OCI-LY7 (cell line): ENCODE measurements at regions not wholly inside any gene's neighbourhood (a gene's known extent, or its start where the extent isn't known, plus 50 kb on each side); places are given as distances from the start of the nearest gene placed in this dataset.

ENCODE experiments used
- BruUV-seq: library from RNA; stranded (reverse); fragments of 400-500 nt; replicated peaks from 2 replicates; lab custom pipeline; 2021; lab: Mats Ljungman, UMichigan
- CTCF ChIA-PET: fragments of 300-600 bp; sonication (Branson Sonifier 250); formaldehyde crosslinking; loops from one replicate; lab custom pipeline; 2022; ENCODE audit warnings: antibody characterized with exemption; ENCODE audit not compliant: unreplicated experiment; lab: Charles Lee
- POLR2A ChIA-PET: fragments of 300-600 bp; sonication (Branson Sonifier 250); formaldehyde crosslinking; loops from one replicate; lab custom pipeline; 2022; ENCODE audit warnings: antibody characterized with exemption; lab: Charles Lee
- DNase-seq: peaks from one replicate; pipeline ENCODE4 v3.0.0-alpha.2; 2015; ENCODE audit warnings: low spot score
- H2AFZ ChIP-seq: fragments of 200-600 bp; sonication (generic), shearing (Covaris generic); 2 replicates; pipeline ENCODE4 v1.6.1; 2014; ENCODE audit warnings: mild to moderate bottlenecking, antibody characterized with exemption, low read length, moderate library complexity
- H3K27ac ChIP-seq: fragments of 200-600 bp; sonication (generic); 2 replicates; pipeline ENCODE4 v1.5.1; 2014; ENCODE audit warnings: mixed run types, low read depth, mild to moderate bottlenecking, moderate library complexity, low read length, inconsistent platforms; ENCODE audit not compliant: poor library complexity, severe bottlenecking
- H3K36me3 ChIP-seq: fragments of 200-600 bp; sonication (generic); 2 replicates; pipeline ENCODE4 v1.6.1; 2014; ENCODE audit warnings: mild to moderate bottlenecking, antibody characterized with exemption, low read length, moderate library complexity, mixed read lengths; ENCODE audit not compliant: insufficient read depth
- H3K4me1 ChIP-seq: fragments of 200-600 bp; sonication (generic); 2 replicates; pipeline ENCODE4 v1.5.1; 2014; ENCODE audit warnings: mild to moderate bottlenecking, low read length; ENCODE audit not compliant: insufficient read depth, poor library complexity, severe bottlenecking
- H3K4me2 ChIP-seq: fragments of 200-600 bp; sonication (generic); 2 replicates; pipeline ENCODE4 v1.6.1; 2014; ENCODE audit warnings: mild to moderate bottlenecking, low read length
- H3K4me3 ChIP-seq: fragments of 200-600 bp; sonication (generic); 2 replicates; pipeline ENCODE4 v1.5.1; 2014; ENCODE audit warnings: mild to moderate bottlenecking, low read depth, low read length; ENCODE audit not compliant: poor library complexity, severe bottlenecking
- H3K79me2 ChIP-seq: fragments of 200-600 bp; sonication (generic); 2 replicates; pipeline ENCODE4 v1.6.1; 2016; ENCODE audit warnings: low read depth, mild to moderate bottlenecking, low read length, moderate library complexity, mixed read lengths; ENCODE audit not compliant: insufficient read depth
- H3K9me2 ChIP-seq: fragments of 200-600 bp; sonication (generic); 2 replicates; pipeline ENCODE4 v1.6.1; 2016; ENCODE audit warnings: mild to moderate bottlenecking, low read length, mixed read lengths; ENCODE audit not compliant: insufficient read depth
- H3K9me3 ChIP-seq: fragments of 200-600 bp; sonication (generic); 2 replicates; pipeline ENCODE4 v1.6.1; 2014; ENCODE audit warnings: mild to moderate bottlenecking, mixed run types, low read length, mixed read lengths
- H4K20me1 ChIP-seq: fragments of 200-600 bp; sonication (generic); 2 replicates; pipeline ENCODE4 v1.6.1; 2014; ENCODE audit warnings: mild to moderate bottlenecking, antibody characterized with exemption, low read length, moderate library complexity, mixed read lengths; ENCODE audit not compliant: insufficient read depth
- EZH2phosphoT487 ChIP-seq: fragments of 200-600 bp; sonication (generic); IDR thresholded peaks from 2 replicates; pipeline ENCODE4 v1.6.1; 2018; ENCODE audit warnings: low read depth, borderline replicate concordance, mild to moderate bottlenecking, mixed run types, antibody characterized with exemption, low read length, moderate library complexity, mixed read lengths
- intact Hi-C: fragments of 100-400 bp; cut with micrococcal nuclease; formaldehyde crosslinking; loops from one replicate; pipeline ENCODE4 v1.10.0; 2022; ENCODE audit not compliant: unreplicated experiment
- TF ChIP-seq, protein P1 (sequence below): fragments of 200-600 bp; sonication (generic); conservative IDR thresholded peaks from 2 replicates; pipeline ENCODE4 v1.5.1; 2014; ENCODE audit warnings: mild to moderate bottlenecking, antibody characterized with exemption, low read length, moderate library complexity, mixed read lengths

DNA sequence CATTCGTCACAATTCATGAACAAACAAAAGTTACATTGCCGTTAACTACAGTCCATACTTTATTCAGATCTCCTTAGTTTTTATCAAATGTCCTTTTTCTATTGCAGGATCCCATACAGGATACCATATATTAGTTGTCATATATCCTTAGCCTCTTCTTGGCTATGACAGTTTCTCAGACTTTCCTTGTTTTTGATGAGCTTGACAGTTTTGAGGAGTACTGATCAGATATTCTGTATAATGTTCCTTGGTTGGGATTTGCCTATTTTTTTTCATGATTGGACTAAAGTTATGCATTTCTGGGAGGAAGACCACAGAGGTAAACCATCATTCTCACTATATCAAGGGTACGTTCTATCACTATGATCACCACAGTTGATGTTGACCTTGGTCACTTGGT is 1627.4 kb upstream of the C9orf72 start:
- ChIA-PET POLR2A (no interaction called here), CTCF (no interaction called here)
- no TSS peak for BruUV-seq
- no peaks in the 10 kb centered on the region for H3K79me2 ChIP-seq
- H2AFZ ChIP-seq, result no peak overlapping the region
- intact Hi-C loops, result no loop called here
- no peak overlapping the region for H3K4me2 ChIP-seq
- H3K4me3 ChIP-seq, result no peak overlapping the region
- H3K9me2 ChIP-seq, result no peaks in the 10 kb centered on the region
- no peak overlapping the region for H3K27ac ChIP-seq
- no peak for DNase-seq
- H4K20me1 ChIP-seq, result no peaks in the 10 kb centered on the region
- H3K4me1 ChIP-seq, result no peaks in the 10 kb centered on the region
- no peaks in the 10 kb centered on the region for H3K9me3 ChIP-seq
- no peaks in the 10 kb centered on the region for H3K36me3 ChIP-seq
- TF ChIP-seq, protein P1, sequence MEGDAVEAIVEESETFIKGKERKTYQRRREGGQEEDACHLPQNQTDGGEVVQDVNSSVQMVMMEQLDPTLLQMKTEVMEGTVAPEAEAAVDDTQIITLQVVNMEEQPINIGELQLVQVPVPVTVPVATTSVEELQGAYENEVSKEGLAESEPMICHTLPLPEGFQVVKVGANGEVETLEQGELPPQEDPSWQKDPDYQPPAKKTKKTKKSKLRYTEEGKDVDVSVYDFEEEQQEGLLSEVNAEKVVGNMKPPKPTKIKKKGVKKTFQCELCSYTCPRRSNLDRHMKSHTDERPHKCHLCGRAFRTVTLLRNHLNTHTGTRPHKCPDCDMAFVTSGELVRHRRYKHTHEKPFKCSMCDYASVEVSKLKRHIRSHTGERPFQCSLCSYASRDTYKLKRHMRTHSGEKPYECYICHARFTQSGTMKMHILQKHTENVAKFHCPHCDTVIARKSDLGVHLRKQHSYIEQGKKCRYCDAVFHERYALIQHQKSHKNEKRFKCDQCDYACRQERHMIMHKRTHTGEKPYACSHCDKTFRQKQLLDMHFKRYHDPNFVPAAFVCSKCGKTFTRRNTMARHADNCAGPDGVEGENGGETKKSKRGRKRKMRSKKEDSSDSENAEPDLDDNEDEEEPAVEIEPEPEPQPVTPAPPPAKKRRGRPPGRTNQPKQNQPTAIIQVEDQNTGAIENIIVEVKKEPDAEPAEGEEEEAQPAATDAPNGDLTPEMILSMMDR, result no peak
- no peak for TF ChIP-seq EZH2phosphoT487

DNA sequence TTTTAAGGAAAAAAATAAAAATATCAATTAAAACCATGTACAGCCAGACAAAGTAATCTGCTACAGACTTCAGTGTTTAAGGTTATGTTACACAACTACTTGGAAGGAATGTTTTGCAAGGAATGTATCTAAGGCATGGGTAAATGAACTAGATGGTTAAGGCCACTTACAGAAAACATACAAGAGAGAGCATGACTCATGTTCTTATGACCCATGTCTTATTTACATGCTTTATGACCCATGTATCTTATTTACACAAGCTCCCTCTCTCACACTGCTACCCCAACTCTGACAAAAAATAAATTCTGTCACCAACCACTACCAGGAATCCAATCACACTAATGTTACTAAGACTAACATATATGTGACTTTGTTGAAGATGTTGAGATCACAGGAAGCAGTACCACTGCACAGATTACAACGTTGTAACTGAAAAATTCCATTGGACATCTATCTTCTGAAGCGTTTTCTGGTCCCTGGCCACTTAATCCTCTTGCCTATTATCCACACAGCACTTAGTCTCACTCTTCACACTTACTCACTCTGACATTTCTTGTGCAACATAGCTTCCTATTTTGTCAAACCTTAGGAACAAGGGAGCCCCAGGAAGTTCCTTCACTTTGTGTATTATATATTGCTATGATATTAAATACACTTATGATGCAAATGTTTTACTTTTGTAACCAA is 1630.1 kb upstream of the C9orf72 start:
- no peak overlapping the region for H3K4me3 ChIP-seq
- DNase-seq, result no peak
- POLR2A ChIA-PET, result no interaction called here
- intact Hi-C loops, result no loop called here
- no peak for TF ChIP-seq EZH2phosphoT487
- TF ChIP-seq, protein P1, result no peak
- H4K20me1 ChIP-seq, result no peaks in the 10 kb centered on the region
- H2AFZ ChIP-seq, result no peak overlapping the region
- no peak overlapping the region for H3K27ac ChIP-seq
- H3K9me2 ChIP-seq, result no peaks in the 10 kb centered on the region
- no peak overlapping the region for H3K4me2 ChIP-seq
- no TSS peak for BruUV-seq
- no peaks in the 10 kb centered on the region for H3K4me1 ChIP-seq
- no peaks in the 10 kb centered on the region for H3K9me3 ChIP-seq
- CTCF ChIA-PET, result no interaction called here
- H3K79me2 ChIP-seq, result no peaks in the 10 kb centered on the region
- H3K36me3 ChIP-seq, result no peaks in the 10 kb centered on the region

DNA sequence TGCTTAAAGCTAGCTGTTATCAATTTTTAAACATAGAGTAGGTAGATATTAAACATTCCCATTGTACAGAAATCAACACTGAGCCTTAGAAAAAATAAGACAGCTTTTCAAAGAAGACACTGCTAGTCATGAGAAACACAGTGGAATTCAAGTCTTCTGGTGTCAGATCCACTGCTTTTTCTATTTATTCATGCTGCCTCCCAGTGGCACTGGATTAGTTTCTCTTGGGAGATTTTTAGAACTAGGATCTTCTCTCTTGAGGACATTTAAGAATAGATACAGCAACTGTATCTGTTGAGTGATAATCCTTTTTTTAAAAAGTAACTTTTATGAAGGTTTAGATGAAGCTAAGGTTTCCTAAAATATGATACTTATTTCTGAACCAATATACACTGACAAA is 1635.4 kb upstream of the C9orf72 start:
- POLR2A ChIA-PET, result no interaction called here
- Histone ChIP-seq H3K27ac (no peak overlapping the region), H3K9me3 (no peaks in the 10 kb centered on the region), H3K79me2 (no peaks in the 10 kb centered on the region), H2AFZ (no peak overlapping the region), H3K4me3 (no peak overlapping the region), H3K36me3 (no peaks in the 10 kb centered on the region), H3K4me2 (no peak overlapping the region), H4K20me1 (no peaks in the 10 kb centered on the region), H3K4me1 (no peaks in the 10 kb centered on the region), H3K9me2 (no peaks in the 10 kb centered on the region)
- no peak for TF ChIP-seq EZH2phosphoT487
- TF ChIP-seq, protein P1, result no peak
- no peak for DNase-seq
- CTCF ChIA-PET, result no interaction called here
- intact Hi-C loops, result no loop called here
- BruUV-seq, result no TSS peak
